Activated CD4-positive, alpha-beta T cell treated with anti-CD3 and anti-CD28 coated beads, Interleukin-2, amount 10 ng/mL, durations not matched to agents 7 days and 5 days (primary cell): ENCODE measurements at regions not wholly inside any gene's neighbourhood (a gene's known extent, or its start where the extent isn't known, plus 50 kb on each side); places are given as distances from the start of the nearest gene placed in this dataset.
A peak's percentile ranks its signal among the peaks of the same experiment; 100 is the strongest.

Source experiments
- CTCF ChIA-PET: fragments of 350-600 bp; sonication (Branson Sonifier 250); formaldehyde crosslinking; loops from one replicate; lab custom pipeline; 2021; ENCODE audit warnings: antibody characterized with exemption; lab: Charles Lee
- POLR2A ChIA-PET: fragments of 350-600 bp; sonication (Branson Sonifier 250); formaldehyde crosslinking; loops from one replicate; lab custom pipeline; 2021; ENCODE audit warnings: antibody characterized with exemption; lab: Charles Lee
- DNase-seq: peaks from one replicate; pipeline ENCODE4 v3.0.0-alpha.2; 2020
- H3K27ac Mint-ChIP-seq: one replicate; pipeline ENCODE4 v1.8.0; 2021; ENCODE audit warnings: mild to moderate bottlenecking, moderate library complexity, mixed read lengths
- H3K27me3 Mint-ChIP-seq: one replicate; pipeline ENCODE4 v1.8.0; 2021; ENCODE audit warnings: mixed read lengths
- H3K36me3 Mint-ChIP-seq: one replicate; pipeline ENCODE4 v1.8.0; 2021; ENCODE audit warnings: low read depth, mixed read lengths
- H3K4me1 Mint-ChIP-seq: one replicate; pipeline ENCODE4 v1.8.0; 2021; ENCODE audit warnings: mixed read lengths
- H3K4me3 Mint-ChIP-seq: one replicate; pipeline ENCODE4 v1.8.0; 2021; ENCODE audit warnings: mild to moderate bottlenecking, moderate library complexity, mixed read lengths
- H3K9me3 Mint-ChIP-seq: one replicate; pipeline ENCODE4 v1.8.0; 2021; ENCODE audit warnings: mixed read lengths

DNA sequence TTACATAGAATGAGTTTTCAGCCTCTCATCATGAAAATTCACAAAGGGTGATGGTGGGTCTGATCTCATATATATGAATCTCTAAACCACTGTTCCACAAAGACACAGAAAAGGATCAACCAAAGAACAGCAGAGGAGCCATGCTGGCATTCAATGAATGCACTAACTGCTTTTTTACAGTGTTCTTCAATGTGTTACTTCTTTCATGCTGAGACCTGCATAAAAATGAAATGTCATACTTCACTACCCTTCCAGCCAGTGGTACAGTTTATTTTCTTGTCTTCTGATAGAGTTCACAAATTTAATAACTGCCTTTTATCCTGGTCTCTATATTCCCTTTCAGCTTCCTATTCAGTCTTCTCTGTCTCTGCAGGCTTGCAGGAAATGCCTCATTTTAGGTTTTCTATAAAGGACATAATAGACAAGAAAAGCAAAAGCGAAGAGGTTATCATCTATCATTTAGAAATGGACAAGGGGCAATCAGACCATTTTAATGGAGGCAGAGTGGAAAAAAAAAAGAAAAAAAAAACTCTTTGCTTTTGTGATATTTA, 836.7 kb upstream of the FOXG1 start:
- no peak for DNase-seq
- ChIA-PET POLR2A (no interaction called here), CTCF (no interaction called here)
- H3K36me3 Mint-ChIP-seq = no peaks in the 10 kb centered on the region
- no peaks in the 10 kb centered on the region for H3K27me3 Mint-ChIP-seq
- H3K4me1 Mint-ChIP-seq = no peaks in the 10 kb centered on the region
- H3K27ac Mint-ChIP-seq = no peak overlapping the region
- H3K4me3 Mint-ChIP-seq = no peak overlapping the region
- peaks cover 10% of the 10 kb centered on the region for H3K9me3 Mint-ChIP-seq

GRCh38 chr14:27938392-27938791, 828.2 kb upstream of the FOXG1 start:
- no peak overlapping the region for H3K27ac Mint-ChIP-seq
- H3K4me1 Mint-ChIP-seq = no peaks in the 10 kb centered on the region
- H3K4me3 Mint-ChIP-seq = no peak overlapping the region
- ChIA-PET CTCF (no interaction called here), POLR2A (no interaction called here)
- H3K27me3 Mint-ChIP-seq = no peaks in the 10 kb centered on the region
- peaks cover 20% of the 10 kb centered on the region for H3K9me3 Mint-ChIP-seq
- no peaks in the 10 kb centered on the region for H3K36me3 Mint-ChIP-seq
- DNase-seq = no peak

- Mint-ChIP-seq H3K4me3 (no peak overlapping the region), H3K4me1 (no peaks in the 10 kb centered on the region), H3K27ac (no peak overlapping the region), H3K27me3 (no peaks in the 10 kb centered on the region), H3K9me3 (peaks cover 16% of the 10 kb centered on the region), H3K36me3 (no peaks in the 10 kb centered on the region)
- ChIA-PET CTCF (no interaction called here), POLR2A (no interaction called here)
- DNase-seq = no peak
These were observed 821.1 kb upstream of the FOXG1 start for GRCh38 chr14:27945512-27945911.

DNA sequence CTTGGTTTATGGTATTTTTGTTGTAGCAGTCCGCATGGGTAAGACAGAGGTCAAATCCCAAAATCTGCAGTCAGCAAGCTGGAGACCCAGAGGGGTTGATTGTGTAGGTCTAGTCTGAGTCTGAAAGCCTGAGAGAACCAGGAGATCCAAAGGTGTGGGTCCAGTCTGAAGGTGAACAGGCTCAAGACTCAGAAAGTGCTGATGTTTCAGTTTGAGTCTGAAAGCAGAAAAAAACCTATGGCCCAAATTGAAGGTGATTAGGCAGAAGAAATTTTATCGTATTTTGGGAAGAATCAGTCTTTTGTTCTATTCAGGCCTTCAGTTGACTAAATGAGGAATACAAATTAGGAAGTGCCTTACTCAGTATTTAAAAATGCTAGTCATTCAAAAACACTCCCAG, 807.8 kb upstream of the FOXG1 start:
- Mint-ChIP-seq H3K36me3 (no peaks in the 10 kb centered on the region), H3K4me1 (no peaks in the 10 kb centered on the region), H3K4me3 (no peak overlapping the region), H3K9me3 (peaks cover 12% of the 10 kb centered on the region), H3K27ac (no peak overlapping the region), H3K27me3 (no peaks in the 10 kb centered on the region)
- ChIA-PET POLR2A (no interaction called here), CTCF (no interaction called here)
- no peak for DNase-seq

GRCh38 chr14:27995691-27996090, 770.9 kb upstream of the FOXG1 start:
- Mint-ChIP-seq H3K4me1 (no peaks in the 10 kb centered on the region), H3K27ac (no peak overlapping the region), H3K4me3 (no peak overlapping the region), H3K9me3 (peaks cover 8% of the 10 kb centered on the region), H3K36me3 (no peaks in the 10 kb centered on the region), H3K27me3 (no peaks in the 10 kb centered on the region)
- ChIA-PET POLR2A (no interaction called here), CTCF (no interaction called here)
- no peak for DNase-seq

DNA sequence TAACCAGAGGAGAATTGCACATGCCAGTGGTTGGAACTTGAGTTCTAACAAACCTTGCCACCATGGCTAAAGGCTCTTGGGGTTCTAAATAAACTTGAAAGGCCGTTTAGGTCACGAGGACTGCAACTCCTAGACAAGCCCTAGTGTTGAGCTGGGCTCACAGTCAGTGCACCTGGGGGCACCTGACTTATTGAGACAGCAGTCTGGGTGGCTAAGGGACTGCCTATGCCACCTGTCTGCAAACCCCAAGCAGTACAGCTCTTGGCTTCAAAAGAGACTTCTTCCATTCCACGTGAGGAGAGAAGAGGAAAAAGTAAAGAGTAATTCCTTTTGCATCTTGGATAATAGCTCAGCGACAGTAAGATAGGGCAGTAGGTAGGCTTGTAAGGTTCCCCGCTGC, 765.6 kb upstream of the FOXG1 start:
- CTCF ChIA-PET = no interaction called here
- no peaks in the 10 kb centered on the region for H3K36me3 Mint-ChIP-seq
- no peaks in the 10 kb centered on the region for H3K4me1 Mint-ChIP-seq
- H3K9me3 Mint-ChIP-seq = peaks cover 16% of the 10 kb centered on the region
- no peaks in the 10 kb centered on the region for H3K27me3 Mint-ChIP-seq
- H3K4me3 Mint-ChIP-seq = no peak overlapping the region
- POLR2A ChIA-PET = no interaction called here
- no peak for DNase-seq
- H3K27ac Mint-ChIP-seq = no peak overlapping the region

DNA sequence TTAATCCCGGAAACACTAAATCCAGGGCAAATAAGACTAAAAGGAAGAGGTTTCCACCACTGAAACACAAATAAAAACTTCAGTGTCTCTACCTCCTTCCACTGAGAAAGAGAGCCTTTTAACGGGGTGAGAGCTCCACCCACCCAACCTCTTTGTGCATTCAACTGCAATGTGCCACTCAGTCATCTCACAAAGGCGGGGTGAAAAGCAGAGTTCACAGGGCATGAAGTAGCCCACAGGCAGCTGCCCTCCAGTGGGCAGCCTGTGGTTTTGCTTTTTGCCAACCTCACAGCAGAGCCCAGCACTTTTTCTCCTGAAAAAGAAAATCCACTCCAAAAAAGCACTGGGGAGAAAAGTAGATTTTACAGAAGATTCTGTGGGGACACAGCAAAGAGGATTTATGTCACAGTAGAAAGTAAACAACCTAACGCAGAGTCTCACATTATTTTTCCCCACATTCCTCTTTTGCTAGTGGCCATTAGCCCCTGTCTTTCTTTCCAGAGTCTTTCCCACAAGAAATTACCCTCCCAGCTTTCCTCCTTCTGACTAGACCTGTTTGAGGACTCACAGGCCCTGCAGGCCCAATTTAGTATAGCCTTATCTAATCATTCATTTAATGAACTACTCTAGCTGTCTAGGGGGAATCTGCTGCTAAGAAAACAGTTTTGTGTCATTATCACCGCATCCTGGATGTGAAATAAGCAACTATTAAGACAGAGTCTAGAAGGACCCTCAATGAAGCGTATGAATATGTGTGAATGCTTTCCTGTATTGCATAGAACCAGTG, 753.8 kb upstream of the FOXG1 start:
- DNase-seq = no peak
- Mint-ChIP-seq H3K4me1 (no peaks in the 10 kb centered on the region), H3K36me3 (no peaks in the 10 kb centered on the region), H3K27ac (no peak overlapping the region), H3K9me3 (peaks cover 15% of the 10 kb centered on the region), H3K27me3 (no peaks in the 10 kb centered on the region), H3K4me3 (no peak overlapping the region)
- POLR2A ChIA-PET = no interaction called here
- CTCF ChIA-PET = no interaction called here

GRCh38 chr14:28020112-28020511, 746.5 kb upstream of the FOXG1 start:
- no peaks in the 10 kb centered on the region for H3K36me3 Mint-ChIP-seq
- POLR2A ChIA-PET = no interaction called here
- no peak overlapping the region for H3K4me3 Mint-ChIP-seq
- CTCF ChIA-PET = no interaction called here
- H3K27me3 Mint-ChIP-seq = no peaks in the 10 kb centered on the region
- H3K4me1 Mint-ChIP-seq = no peaks in the 10 kb centered on the region
- DNase-seq = no peak
- peaks cover 8% of the 10 kb centered on the region for H3K9me3 Mint-ChIP-seq
- no peak overlapping the region for H3K27ac Mint-ChIP-seq

DNA sequence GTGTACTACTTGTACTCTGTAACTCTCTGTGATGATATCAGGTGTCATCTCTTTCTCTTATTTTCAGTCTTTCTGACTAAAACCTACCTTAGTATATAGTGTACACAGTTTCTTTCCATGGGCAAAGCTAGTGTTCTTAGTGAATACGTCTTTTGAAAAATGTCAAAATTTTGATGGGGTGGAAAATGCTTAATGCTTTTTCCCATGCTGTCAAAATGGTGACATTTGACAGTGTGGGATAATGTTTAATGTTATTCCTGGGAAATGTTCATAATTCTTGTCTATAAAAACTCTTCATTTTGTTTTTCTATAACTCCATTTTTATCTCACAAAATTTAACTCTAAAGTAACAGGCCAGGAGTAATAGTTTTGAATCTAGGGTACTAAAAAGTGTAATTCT, 742.7 kb upstream of the FOXG1 start:
- no peaks in the 10 kb centered on the region for H3K4me1 Mint-ChIP-seq
- no peak for DNase-seq
- H3K4me3 Mint-ChIP-seq = no peak overlapping the region
- no peak overlapping the region for H3K27ac Mint-ChIP-seq
- peaks cover 4% of the 10 kb centered on the region for H3K9me3 Mint-ChIP-seq
- CTCF ChIA-PET = no interaction called here
- H3K27me3 Mint-ChIP-seq = no peaks in the 10 kb centered on the region
- POLR2A ChIA-PET = no interaction called here
- no peaks in the 10 kb centered on the region for H3K36me3 Mint-ChIP-seq

DNA sequence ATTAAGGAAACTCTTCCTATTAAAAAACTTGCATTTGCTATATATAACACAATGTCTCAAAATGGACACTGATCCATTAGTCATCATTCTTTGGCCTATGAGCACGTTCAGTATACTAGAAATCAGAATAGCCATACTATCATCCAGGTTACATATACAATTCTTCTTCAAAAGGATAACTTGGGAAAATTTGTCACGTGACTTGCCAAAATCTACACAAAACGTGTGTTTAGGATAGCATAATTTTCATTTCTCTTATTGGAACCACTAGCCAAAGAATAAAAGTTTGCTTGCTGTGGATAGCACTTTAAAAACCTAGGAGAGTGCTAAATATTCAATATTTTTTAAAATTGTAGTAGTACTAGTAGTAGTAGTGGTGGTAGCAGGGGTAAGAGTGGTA, 714.3 kb upstream of the FOXG1 start:
- H3K27me3 Mint-ChIP-seq = no peaks in the 10 kb centered on the region
- CTCF ChIA-PET = no interaction called here
- no peaks in the 10 kb centered on the region for H3K36me3 Mint-ChIP-seq
- DNase-seq = no peak
- no peaks in the 10 kb centered on the region for H3K4me1 Mint-ChIP-seq
- H3K27ac Mint-ChIP-seq = no peak overlapping the region
- POLR2A ChIA-PET = no interaction called here
- H3K4me3 Mint-ChIP-seq = no peak overlapping the region
- peaks cover 23% of the 10 kb centered on the region for H3K9me3 Mint-ChIP-seq

DNA sequence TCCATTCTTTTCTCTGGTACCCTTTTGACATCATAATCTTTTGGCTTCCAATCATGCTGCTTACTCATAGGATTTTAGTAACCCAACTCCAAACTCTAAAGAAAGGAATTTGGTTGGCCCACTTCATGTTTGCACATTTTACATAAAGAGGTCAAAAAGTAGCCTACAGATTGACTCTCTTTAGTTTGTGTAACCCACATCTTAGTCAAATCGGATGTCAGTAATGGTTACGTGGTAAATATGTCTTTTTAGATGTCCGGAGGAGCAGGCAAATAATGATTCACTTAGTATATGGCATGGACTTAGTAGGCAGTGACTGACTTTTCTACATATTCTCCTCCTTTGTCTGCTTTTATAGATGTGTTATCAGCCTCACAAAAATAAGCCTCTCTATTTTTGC, 711.6 kb upstream of the FOXG1 start:
- ChIA-PET CTCF (no interaction called here), POLR2A (no interaction called here)
- peaks cover 27% of the 10 kb centered on the region for H3K9me3 Mint-ChIP-seq

GRCh38 chr14:28057359-28058296, 709.0 kb upstream of the FOXG1 start:
- no peaks in the 10 kb centered on the region for H3K27me3 Mint-ChIP-seq
- peaks cover 27% of the 10 kb centered on the region for H3K9me3 Mint-ChIP-seq
- ChIA-PET CTCF (no interaction called here), POLR2A (no interaction called here)
- H3K36me3 Mint-ChIP-seq = no peaks in the 10 kb centered on the region
- no peaks in the 10 kb centered on the region for H3K4me1 Mint-ChIP-seq
- no peak for DNase-seq
- H3K4me3 Mint-ChIP-seq = no peak overlapping the region
- H3K27ac Mint-ChIP-seq = peak overlapping the region; percentile 36

More for the DNA sequence above, 711.6 kb upstream of the FOXG1 start:
- no peaks in the 10 kb centered on the region for H3K27me3 Mint-ChIP-seq
- no peak overlapping the region for H3K4me3 Mint-ChIP-seq
- H3K27ac Mint-ChIP-seq = no peak overlapping the region
- H3K4me1 Mint-ChIP-seq = no peaks in the 10 kb centered on the region
- H3K36me3 Mint-ChIP-seq = no peaks in the 10 kb centered on the region
- no peak for DNase-seq

GRCh38 chr14:28059254-28059653, 707.3 kb upstream of the FOXG1 start:
- Mint-ChIP-seq H3K4me3 (no peak overlapping the region), H3K9me3 (peaks cover 30% of the 10 kb centered on the region), H3K27ac (no peak overlapping the region), H3K36me3 (no peaks in the 10 kb centered on the region), H3K27me3 (no peaks in the 10 kb centered on the region), H3K4me1 (no peaks in the 10 kb centered on the region)
- CTCF ChIA-PET = no interaction called here
- POLR2A ChIA-PET = no interaction called here
- no peak for DNase-seq
